IPS-18c (cell line): ENCODE measurements at regions not wholly inside any gene's neighbourhood (a gene's known extent, or its start where the extent isn't known, plus 50 kb on each side); places are given as distances from the start of the nearest gene placed in this dataset.

ENCODE experiments used
- H3K4me3 ChIP-seq: 2 replicates; pipeline ENCODE4 v1.7.0; 2013; ENCODE audit warnings: low read depth, mild to moderate bottlenecking, low read length, moderate library complexity; ENCODE audit not compliant: insufficient read depth
- H3K9me3 ChIP-seq: one replicate; pipeline ENCODE4 v1.6.1; 2013; ENCODE audit warnings: mild to moderate bottlenecking, low read length, moderate library complexity; ENCODE audit not compliant: control insufficient read depth, insufficient read depth

- Histone ChIP-seq H3K4me3 (no peak overlapping the region), H3K9me3 (no peaks in the 10 kb centered on the region)
These were observed 344.2 kb downstream of the OLFM3 start for GRCh38 chr1:101652484-101652883.

DNA sequence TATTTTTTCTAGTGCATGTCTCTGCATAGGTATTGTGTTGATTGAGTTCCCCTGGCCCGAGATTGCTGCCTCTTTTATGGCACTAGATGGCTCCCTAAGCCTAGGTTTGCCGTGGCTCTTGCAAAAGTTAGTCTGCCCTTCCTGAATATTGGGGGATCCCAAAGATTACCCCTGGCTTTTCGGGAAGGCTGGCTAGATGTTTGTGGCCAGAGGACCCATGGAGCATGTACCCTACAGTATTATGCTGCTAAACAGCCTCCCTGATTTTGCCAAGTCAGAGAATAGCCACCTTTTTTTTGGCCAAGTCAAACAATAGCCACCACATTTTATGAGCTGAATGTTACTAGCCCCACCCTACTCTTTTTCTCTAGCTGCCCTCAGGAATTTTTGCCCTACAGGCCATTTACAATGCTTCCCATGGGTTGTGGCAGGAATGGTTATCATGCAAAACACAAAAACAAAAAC lies 343.2 kb downstream of the OLFM3 start:
- Histone ChIP-seq H3K9me3 (no peaks in the 10 kb centered on the region), H3K4me3 (no peak overlapping the region)

GRCh38 chr1:101664726-101665125 lies 332.0 kb downstream of the OLFM3 start:
- no peak overlapping the region for H3K4me3 ChIP-seq
- no peaks in the 10 kb centered on the region for H3K9me3 ChIP-seq

GRCh38 chr1:101667761-101668160 lies 329.0 kb downstream of the OLFM3 start:
- H3K4me3 ChIP-seq = no peak overlapping the region
- no peaks in the 10 kb centered on the region for H3K9me3 ChIP-seq

GRCh38 chr1:101683136-101683535 lies 313.6 kb downstream of the OLFM3 start:
- H3K4me3 ChIP-seq = no peak overlapping the region

GRCh38 chr1:101683561-101683960 lies 313.2 kb downstream of the OLFM3 start:
- H3K4me3 ChIP-seq = no peak overlapping the region
- H3K9me3 ChIP-seq = no peaks in the 10 kb centered on the region

More at GRCh38 chr1:101683136-101683535, 313.6 kb downstream of the OLFM3 start:
- no peaks in the 10 kb centered on the region for H3K9me3 ChIP-seq

DNA sequence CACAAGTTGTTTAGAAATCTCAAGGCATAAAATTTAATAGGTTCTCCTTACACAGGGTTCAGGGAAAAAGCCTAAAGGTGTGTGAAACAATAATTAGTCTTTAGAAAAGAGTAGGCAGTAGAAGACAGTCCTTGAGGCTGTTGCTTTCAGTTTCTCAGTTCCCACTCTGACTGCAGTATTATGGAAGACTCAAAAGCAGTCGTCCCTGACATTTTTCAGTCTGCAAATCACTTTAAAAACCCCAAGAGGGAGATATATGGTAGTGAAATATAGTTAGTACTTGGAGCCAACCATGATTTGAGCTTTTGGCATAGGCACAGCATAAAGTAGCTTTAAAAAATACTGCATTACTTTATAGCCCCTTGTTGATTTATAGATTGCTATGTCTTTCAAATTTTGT lies 299.7 kb downstream of the OLFM3 start:
- H3K4me3 ChIP-seq = no peak overlapping the region
- H3K9me3 ChIP-seq = no peaks in the 10 kb centered on the region

DNA sequence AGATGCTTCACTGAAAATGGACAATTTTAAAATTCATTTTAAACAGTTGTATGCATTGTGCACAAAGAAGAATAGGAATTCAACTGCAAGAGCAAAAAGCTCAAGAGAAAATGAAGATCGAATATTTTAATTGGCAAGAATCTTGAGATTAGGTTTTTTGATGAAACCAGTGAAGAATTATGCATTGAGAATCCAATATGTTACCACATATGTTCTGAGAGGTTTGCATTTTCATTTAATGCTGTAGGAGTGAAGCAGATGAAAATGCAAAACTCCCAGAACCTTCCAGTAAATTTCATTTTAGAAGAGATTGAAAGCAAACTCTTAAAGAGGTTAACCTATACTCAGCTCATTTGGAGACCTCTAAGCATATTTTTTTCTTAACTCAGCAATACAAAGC lies 298.0 kb downstream of the OLFM3 start:
- H3K9me3 ChIP-seq = no peaks in the 10 kb centered on the region
- no peak overlapping the region for H3K4me3 ChIP-seq

DNA sequence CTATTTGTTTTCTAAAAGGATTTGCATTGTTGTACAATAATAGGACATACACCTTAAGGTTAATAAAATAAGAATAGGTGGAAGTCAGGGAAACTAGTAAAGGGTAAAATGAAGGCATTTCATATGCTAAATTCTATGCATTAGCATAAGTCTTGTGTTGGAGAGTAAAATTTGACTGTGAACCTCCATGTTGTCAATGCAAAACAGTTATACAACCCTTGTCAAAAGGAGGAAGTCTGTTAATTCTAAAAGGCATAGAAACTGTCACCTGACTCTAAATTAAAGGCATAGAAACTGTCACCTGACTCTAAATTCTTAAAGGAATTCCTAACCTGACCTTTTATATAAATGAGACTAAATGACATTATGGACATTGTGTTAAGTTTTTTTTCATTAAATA lies 291.8 kb downstream of the OLFM3 start:
- H3K9me3 ChIP-seq = no peaks in the 10 kb centered on the region
- H3K4me3 ChIP-seq = no peak overlapping the region

DNA sequence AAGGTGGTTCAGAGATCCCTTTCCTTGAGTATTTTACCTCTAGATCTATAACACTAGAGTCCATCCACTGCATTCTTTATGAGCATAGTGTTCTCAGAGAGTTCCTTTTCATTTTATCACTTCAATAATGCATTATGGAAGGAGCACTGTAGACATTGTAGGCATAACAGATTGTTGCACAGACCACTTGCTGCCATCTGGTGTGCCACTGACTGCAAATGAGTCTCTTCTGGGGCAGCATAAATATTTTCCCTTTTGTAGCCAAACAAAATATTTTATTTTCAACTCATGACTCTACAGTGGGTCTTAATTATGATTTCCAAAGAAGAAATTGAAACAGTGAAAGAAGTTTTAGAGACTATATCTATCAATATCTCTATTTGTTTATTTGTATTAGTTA lies 290.4 kb downstream of the OLFM3 start:
- Histone ChIP-seq H3K9me3 (no peaks in the 10 kb centered on the region), H3K4me3 (no peak overlapping the region)

DNA sequence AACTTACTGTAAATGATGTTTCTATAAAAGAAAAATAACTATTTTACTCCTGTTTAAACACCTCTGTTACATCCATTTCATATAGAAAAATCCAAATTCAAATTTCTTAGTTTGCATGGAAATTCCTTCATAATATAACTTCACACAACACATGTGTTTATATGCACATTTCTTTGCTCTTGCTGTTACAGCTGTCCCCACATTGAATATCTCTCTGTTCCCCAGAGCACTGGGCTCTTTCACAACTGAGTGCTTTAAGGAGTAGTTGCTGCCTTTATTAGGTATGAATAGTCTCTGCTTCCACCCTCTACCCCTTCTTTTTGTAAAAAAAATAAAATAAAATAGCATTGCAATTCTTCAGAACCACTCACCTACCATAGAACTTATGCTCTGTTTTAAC lies 287.0 kb downstream of the OLFM3 start:
- H3K9me3 ChIP-seq = no peaks in the 10 kb centered on the region

GRCh38 chr1:101713760-101714159 lies 283.0 kb downstream of the OLFM3 start:
- H3K4me3 ChIP-seq = no peak overlapping the region

More for the DNA sequence above, 287.0 kb downstream of the OLFM3 start:
- H3K4me3 ChIP-seq = no peak overlapping the region

DNA sequence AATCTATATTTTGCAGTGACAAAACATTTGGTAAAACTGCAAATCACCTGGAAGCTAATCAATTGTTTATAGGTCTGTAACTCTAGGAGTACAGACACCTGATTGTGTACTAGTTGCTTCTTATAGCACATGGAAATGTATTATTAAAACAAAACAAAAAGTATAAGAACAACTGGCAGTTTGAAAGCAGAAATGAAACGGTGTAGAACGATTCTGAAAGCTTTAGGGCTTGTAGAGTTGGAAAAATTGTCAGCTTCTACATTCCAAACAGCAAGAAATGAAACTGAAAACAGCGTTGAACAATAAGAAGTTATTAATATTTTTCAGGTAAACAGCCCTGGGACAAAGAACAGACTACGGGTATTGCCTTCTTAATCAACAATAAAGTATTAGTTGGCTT lies 273.3 kb downstream of the OLFM3 start:
- no peak overlapping the region for H3K4me3 ChIP-seq
- H3K9me3 ChIP-seq = no peaks in the 10 kb centered on the region

More at GRCh38 chr1:101713760-101714159, 283.0 kb downstream of the OLFM3 start:
- H3K9me3 ChIP-seq = no peaks in the 10 kb centered on the region

DNA sequence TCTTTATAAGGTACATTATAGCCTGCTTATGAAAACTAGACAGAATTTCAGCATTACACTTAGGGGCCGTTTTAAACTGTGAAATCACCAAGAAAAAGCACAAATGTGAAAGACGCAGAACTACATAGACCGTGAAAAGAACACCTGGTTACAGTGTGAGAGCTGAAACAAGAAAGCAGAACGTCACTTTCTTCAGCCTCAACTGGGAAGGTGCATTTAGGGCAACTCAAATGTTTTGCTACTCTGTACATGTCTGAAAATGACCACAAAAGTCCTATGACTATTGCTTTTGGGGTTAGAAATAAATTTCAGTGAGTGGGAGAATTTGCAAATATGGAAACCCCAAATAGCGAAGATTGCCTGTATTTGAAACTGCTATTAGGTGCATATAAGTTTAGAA lies 268.7 kb downstream of the OLFM3 start:
- no peaks in the 10 kb centered on the region for H3K9me3 ChIP-seq

DNA sequence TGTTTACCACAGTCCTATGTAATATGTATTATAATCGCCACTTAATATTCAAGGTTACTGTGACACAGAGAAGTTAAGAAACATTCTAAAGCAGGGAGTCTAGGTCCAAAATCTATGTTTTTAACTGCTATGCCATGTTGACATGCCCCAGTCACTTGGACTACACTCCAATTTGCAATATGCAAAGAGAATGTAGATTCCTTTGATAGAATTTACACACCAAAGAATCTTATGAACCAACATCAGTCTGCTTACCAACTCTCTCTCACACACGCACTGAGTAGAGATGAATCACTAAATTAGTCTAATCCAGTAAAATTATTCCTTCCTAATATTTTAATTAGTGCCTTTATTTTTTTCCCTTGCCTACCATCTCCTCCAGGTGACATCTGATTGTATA lies 266.2 kb downstream of the OLFM3 start:
- Histone ChIP-seq H3K4me3 (no peak overlapping the region), H3K9me3 (no peaks in the 10 kb centered on the region)

More for the DNA sequence above, 268.7 kb downstream of the OLFM3 start:
- H3K4me3 ChIP-seq = no peak overlapping the region

DNA sequence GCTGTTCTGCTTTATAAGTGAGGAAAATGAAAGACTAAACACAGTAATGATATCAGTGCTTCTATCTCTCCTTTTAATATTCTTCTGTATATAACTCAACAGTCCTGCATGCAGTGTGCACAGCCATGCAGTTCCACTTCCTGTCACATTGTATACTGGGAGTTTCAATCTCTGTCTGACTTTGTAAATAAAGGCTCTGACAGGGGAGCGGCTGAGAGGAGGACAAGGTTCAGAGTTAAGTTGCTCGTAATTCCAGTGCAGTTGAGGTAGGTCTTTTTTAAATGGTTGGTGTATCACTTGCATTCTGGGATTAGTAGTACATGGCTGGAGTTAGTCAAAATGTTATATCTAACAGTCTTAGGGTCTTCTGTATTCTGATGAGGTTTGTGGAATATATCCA lies 264.5 kb downstream of the OLFM3 start:
- H3K9me3 ChIP-seq = no peaks in the 10 kb centered on the region
- H3K4me3 ChIP-seq = no peak overlapping the region

GRCh38 chr1:101733340-101733739 lies 263.4 kb downstream of the OLFM3 start:
- H3K4me3 ChIP-seq = no peak overlapping the region
- H3K9me3 ChIP-seq = no peaks in the 10 kb centered on the region

GRCh38 chr1:101738475-101738874 lies 258.3 kb downstream of the OLFM3 start:
- Histone ChIP-seq H3K9me3 (no peaks in the 10 kb centered on the region), H3K4me3 (no peak overlapping the region)

DNA sequence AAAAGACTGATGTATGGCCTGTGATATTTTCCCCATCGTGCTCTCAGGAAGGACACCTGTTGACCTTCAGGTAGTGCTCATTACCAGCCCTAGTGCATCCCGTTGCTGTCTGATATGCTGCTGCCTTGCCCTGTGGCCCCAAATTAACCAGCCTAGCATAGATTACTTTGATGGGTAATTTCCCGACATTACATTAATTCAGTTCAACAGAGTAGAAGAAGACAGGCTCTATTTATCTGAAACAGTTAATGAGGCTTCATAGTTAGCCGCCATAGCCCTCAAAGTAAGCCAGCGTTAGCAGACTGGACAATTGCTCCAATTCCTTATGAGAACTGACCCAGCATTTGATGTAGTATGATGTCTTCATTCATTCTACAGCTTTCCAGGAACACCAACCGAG lies 257.6 kb downstream of the OLFM3 start:
- no peaks in the 10 kb centered on the region for H3K9me3 ChIP-seq
- H3K4me3 ChIP-seq = no peak overlapping the region
